Thyroid gland (tissue), 4 donors: ENCODE measurements at regions not wholly inside any gene's neighbourhood (a gene's known extent, or its start where the extent isn't known, plus 50 kb on each side); places are given as distances from the start of the nearest gene placed in this dataset.

ENCODE experiments used
- DNase-seq, 2 donors: peaks; one replicate each; pipeline ENCODE4 v3.0.0-alpha.2; 2019
- H3K27ac ChIP-seq, 3 donors: fragments of 200-600 bp; sonication (generic); 1 replicate in 2 of 3; 2 replicates in 1 of 3; pipeline ENCODE4 v1.5.1; 2016 to 2019; ENCODE audit warnings: mild to moderate bottlenecking in 1 of 3, moderate library complexity in 1 of 3
- H3K27me3 ChIP-seq: fragments of 200-600 bp; sonication (generic); one replicate; pipeline ENCODE4 v1.5.1; 2019
- H3K36me3 ChIP-seq, 2 donors: fragments of 200-600 bp; sonication (generic); one replicate each; pipeline ENCODE4 v1.5.1; 2016 to 2019
- H3K4me1 ChIP-seq, 2 donors: fragments of 200-600 bp; sonication (generic); one replicate each; pipeline ENCODE4 v1.5.1; 2017 to 2019
- H3K4me3 ChIP-seq, 3 donors: fragments of 200-600 bp; sonication (generic); replicated peaks in 1 of 3; 1 replicate in 2 of 3; 2 replicates in 1 of 3; pipeline ENCODE4 v1.5.1; 2016; ENCODE audit warnings: mild to moderate bottlenecking in 1 of 3
- H3K9me3 ChIP-seq: fragments of 200-600 bp; sonication (generic); one replicate; pipeline ENCODE4 v1.5.1; 2017
- CTCF ChIP-seq, 6 experiments: fragments of 200-600 bp in 3 of 6; fragments of 450-650 bp in 3 of 6; sonication (generic) in 3 of 6; IDR thresholded peaks; one replicate each; pipeline ENCODE4 v1.5.1; 2016 to 2019; ENCODE audit warnings: antibody characterized with exemption in 6 of 6, mild to moderate bottlenecking in 2 of 6, inconsistent platforms in 1 of 6, moderate library complexity in 1 of 6
- POLR2A ChIP-seq, 2 donors: fragments of 450-650 bp; IDR thresholded peaks; one replicate each; pipeline ENCODE4 v1.6.1; 2017; ENCODE audit warnings: antibody characterized with exemption in 2 of 2, mild to moderate bottlenecking in 2 of 2, moderate library complexity in 1 of 2
- WGBS, 2 donors: methylation state at CpG; one replicate each; pipeline ENCODE4 v1.1.5; 2017; 5-methylcytosine and 5-hydroxymethylcytosine counted together
- intact Hi-C: fragments of 100-400 bp; cut with DNase I; formaldehyde crosslinking; loops from one replicate; pipeline ENCODE4 v1.15.1; 2023

- Histone ChIP-seq H3K4me1 (no peaks in the 10 kb centered on the region), H3K9me3 (no peaks in the 10 kb centered on the region), H3K4me3 (no peak overlapping the region), H3K27ac (no peak overlapping the region), H3K27me3 (no peaks in the 10 kb centered on the region), H3K36me3 (no peaks in the 10 kb centered on the region)
- intact Hi-C loops, result no loop called here
- no peak for TF ChIP-seq POLR2A (IDR thresholded peaks at IDR 0.05)
- TF ChIP-seq CTCF (IDR thresholded peaks at IDR 0.05), result no peak
- no peak for DNase-seq
- 94 to 95% methylated on average over 3 of the region's 3 CpGs for WGBS, 2 donors
These were observed 480.1 kb downstream of the INHBA start for GRCh38 chr7:41222746-41223145.

- H3K36me3 ChIP-seq, result no peaks in the 10 kb centered on the region
- H3K27me3 ChIP-seq, result no peaks in the 10 kb centered on the region
- DNase-seq, result no peak
- WGBS, 2 donors, result 62 to 80% methylated on average over 1 of the region's 1 CpG
- no peak for TF ChIP-seq CTCF (IDR thresholded peaks at IDR 0.05)
- no peak for TF ChIP-seq POLR2A (IDR thresholded peaks at IDR 0.05)
- intact Hi-C loops, result no loop called here
- no peaks in the 10 kb centered on the region for H3K4me1 ChIP-seq
- H3K27ac ChIP-seq, result no peak overlapping the region
- no peaks in the 10 kb centered on the region for H3K9me3 ChIP-seq
- H3K4me3 ChIP-seq, result no peak overlapping the region
These were observed 482.6 kb downstream of the INHBA start for GRCh38 chr7:41220266-41220665.

- no peaks in the 10 kb centered on the region for H3K4me1 ChIP-seq
- 31 to 38% methylated on average over 2 of the region's 2 CpGs for WGBS, 2 donors
- intact Hi-C loops, result no loop called here
These were observed 483.6 kb downstream of the INHBA start for GRCh38 chr7:41219276-41219675.

GRCh38 chr7:41217306-41217705 is 485.6 kb downstream of the INHBA start:
- TF ChIP-seq CTCF (IDR thresholded peaks at IDR 0.05) (no peak), POLR2A (IDR thresholded peaks at IDR 0.05) (no peak)
- no peaks in the 10 kb centered on the region for H3K4me1 ChIP-seq
- H3K27ac ChIP-seq, result no peak overlapping the region
- 84 to 85% methylated on average over 3 of the region's 3 CpGs for WGBS, 2 donors
- H3K27me3 ChIP-seq, result no peaks in the 10 kb centered on the region
- H3K36me3 ChIP-seq, result no peaks in the 10 kb centered on the region
- intact Hi-C loops, result no loop called here
- no peak for DNase-seq
- no peaks in the 10 kb centered on the region for H3K9me3 ChIP-seq
- H3K4me3 ChIP-seq, result no peak overlapping the region

More at GRCh38 chr7:41219276-41219675, 483.6 kb downstream of the INHBA start:
- Histone ChIP-seq H3K9me3 (no peaks in the 10 kb centered on the region), H3K27ac (no peak overlapping the region), H3K27me3 (no peaks in the 10 kb centered on the region), H3K4me3 (no peak overlapping the region), H3K36me3 (no peaks in the 10 kb centered on the region)
- no peak for DNase-seq
- TF ChIP-seq POLR2A (IDR thresholded peaks at IDR 0.05) (no peak), CTCF (IDR thresholded peaks at IDR 0.05) (no peak)

GRCh38 chr7:41207141-41207540 is 495.7 kb downstream of the INHBA start:
- Histone ChIP-seq H3K4me3 (no peak overlapping the region), H3K27me3 (no peaks in the 10 kb centered on the region), H3K27ac (no peak overlapping the region), H3K36me3 (no peaks in the 10 kb centered on the region), H3K9me3 (no peaks in the 10 kb centered on the region), H3K4me1 (no peaks in the 10 kb centered on the region)
- no peak for DNase-seq
- no peak for TF ChIP-seq POLR2A (IDR thresholded peaks at IDR 0.05)
- TF ChIP-seq CTCF (IDR thresholded peaks at IDR 0.05), result no peak
- intact Hi-C loops, result no loop called here
- WGBS, 2 donors, result 76 to 80% methylated on average over 9 of the region's 9 CpGs
